PC-9 (cell line): ENCODE measurements at regions not wholly inside any gene's neighbourhood (a gene's known extent, or its start where the extent isn't known, plus 50 kb on each side); places are given as distances from the start of the nearest gene placed in this dataset.

Experiments
- BruUV-seq: library from RNA; stranded (reverse); fragments of 400-500 nt; replicated peaks from 2 replicates; lab custom pipeline; 2021; lab: Mats Ljungman, UMichigan
- CTCF ChIA-PET: fragments of 300-600 bp; sonication (Branson Sonifier 250); formaldehyde crosslinking; loops from one replicate; lab custom pipeline; 2022; ENCODE audit warnings: antibody characterized with exemption; lab: Charles Lee
- POLR2A ChIA-PET: fragments of 300-600 bp; sonication (Branson Sonifier 250); formaldehyde crosslinking; loops from one replicate; lab custom pipeline; 2022; ENCODE audit warnings: antibody characterized with exemption; ENCODE audit not compliant: unreplicated experiment; lab: Charles Lee
- DNase-seq, 2 experiments: peaks; one replicate each; pipeline versions ENCODE4 v3.0.0 to v3.0.0-alpha.2; 2015 to 2022; ENCODE audit warnings: mixed read lengths in 1 of 2
- H2AFZ ChIP-seq: fragments of 200-600 bp; sonication (generic); 2 replicates; pipeline ENCODE4 v1.8.1; 2017; ENCODE audit warnings: antibody characterized with exemption
- H3F3A ChIP-seq: fragments of 200-600 bp; sonication (generic); 2 replicates; pipeline ENCODE4 v1.8.1; 2017; ENCODE audit warnings: antibody characterized with exemption, mild to moderate bottlenecking, low read depth; ENCODE audit not compliant: insufficient read depth
- H3K27ac ChIP-seq: fragments of 200-600 bp; sonication (generic); 2 replicates; pipeline ENCODE4 v1.6.1; 2016; ENCODE audit warnings: mixed run types
- H3K27me3 ChIP-seq: fragments of 200-600 bp; sonication (generic); 2 replicates; pipeline ENCODE4 v1.6.1; 2016; ENCODE audit warnings: low read depth, mixed run types; ENCODE audit not compliant: insufficient read depth
- H3K36me3 ChIP-seq: fragments of 200-600 bp; sonication (generic); 2 replicates; pipeline ENCODE4 v1.6.1; 2016; ENCODE audit warnings: low read depth, mixed run types
- H3K4me1 ChIP-seq: fragments of 200-600 bp; sonication (generic); replicated peaks from 2 replicates; pipeline ENCODE4 v1.6.1; 2016; ENCODE audit warnings: mixed run types; ENCODE audit not compliant: insufficient read depth
- H3K4me2 ChIP-seq: fragments of 200-600 bp; sonication (generic); 2 replicates; pipeline ENCODE4 v1.6.1; 2017; ENCODE audit warnings: mixed run types
- H3K4me3 ChIP-seq: fragments of 200-600 bp; sonication (generic); 2 replicates; pipeline ENCODE4 v1.6.1; 2016; ENCODE audit warnings: mixed run types
- H3K79me2 ChIP-seq: fragments of 200-600 bp; sonication (generic); 2 replicates; pipeline ENCODE4 v1.6.1; 2017; ENCODE audit warnings: low read depth, mixed run types
- H3K9me2 ChIP-seq: fragments of 200-600 bp; sonication (generic); 2 replicates; pipeline ENCODE4 v1.8.1; 2017; ENCODE audit warnings: mild to moderate bottlenecking; ENCODE audit not compliant: insufficient read depth
- H3K9me3 ChIP-seq: fragments of 200-600 bp; sonication (generic); 2 replicates; pipeline ENCODE4 v1.8.1; 2016; ENCODE audit warnings: low read depth; ENCODE audit not compliant: insufficient read depth
- H4K20me1 ChIP-seq: fragments of 200-600 bp; sonication (generic); 2 replicates; pipeline ENCODE4 v1.8.1; 2017; ENCODE audit not compliant: insufficient read depth
- EZH2 ChIP-seq: fragments of 200-600 bp; sonication (generic); IDR thresholded peaks from 2 replicates; pipeline ENCODE4 v1.8.0; 2017; ENCODE audit warnings: antibody characterized with exemption, low read depth
- intact Hi-C: fragments of 100-400 bp; cut with micrococcal nuclease; formaldehyde crosslinking; loops from one replicate; pipeline ENCODE4 v1.10.0; 2022; ENCODE audit not compliant: unreplicated experiment
- TF ChIP-seq, protein P1 (sequence below): fragments of 200-600 bp; sonication (generic); conservative IDR thresholded peaks from 2 replicates; pipeline ENCODE4 v1.6.1; 2017; ENCODE audit warnings: mixed run types, antibody characterized with exemption, mild to moderate bottlenecking, moderate library complexity

DNA sequence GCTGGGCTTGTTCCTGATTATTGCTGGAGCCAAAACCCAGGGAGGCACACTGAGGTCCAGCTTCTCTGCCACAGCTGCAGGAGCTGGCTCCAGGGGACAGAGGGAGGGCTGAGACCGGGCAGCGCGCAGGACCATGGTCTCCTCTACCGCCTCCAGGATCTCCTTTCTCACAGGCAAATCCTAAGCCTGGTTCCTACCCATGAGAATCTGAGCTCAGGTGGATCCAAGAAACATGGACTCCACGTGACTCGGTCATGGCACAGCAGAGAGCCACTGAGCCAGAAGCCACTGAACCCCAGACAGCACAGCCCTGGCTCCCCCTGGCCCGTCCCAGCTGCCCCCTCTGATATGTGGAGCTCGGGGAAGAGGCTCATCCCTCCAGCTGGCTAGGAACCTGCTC is 653.4 kb upstream of the ID2 start:
- Histone ChIP-seq H4K20me1 (no peaks in the 10 kb centered on the region), H3K27ac (no peak overlapping the region), H3K9me3 (no peaks in the 10 kb centered on the region), H3K4me3 (no peak overlapping the region), H3K36me3 (no peaks in the 10 kb centered on the region), H3K27me3 (peaks cover 53% of the 10 kb centered on the region), H3K79me2 (no peaks in the 10 kb centered on the region), H3K4me2 (no peak overlapping the region), H2AFZ (no peak overlapping the region), H3F3A (no peaks in the 10 kb centered on the region), H3K9me2 (no peaks in the 10 kb centered on the region), H3K4me1 (no peaks in the 10 kb centered on the region)
- intact Hi-C loops: no loop called here
- TF ChIP-seq, protein P1, sequence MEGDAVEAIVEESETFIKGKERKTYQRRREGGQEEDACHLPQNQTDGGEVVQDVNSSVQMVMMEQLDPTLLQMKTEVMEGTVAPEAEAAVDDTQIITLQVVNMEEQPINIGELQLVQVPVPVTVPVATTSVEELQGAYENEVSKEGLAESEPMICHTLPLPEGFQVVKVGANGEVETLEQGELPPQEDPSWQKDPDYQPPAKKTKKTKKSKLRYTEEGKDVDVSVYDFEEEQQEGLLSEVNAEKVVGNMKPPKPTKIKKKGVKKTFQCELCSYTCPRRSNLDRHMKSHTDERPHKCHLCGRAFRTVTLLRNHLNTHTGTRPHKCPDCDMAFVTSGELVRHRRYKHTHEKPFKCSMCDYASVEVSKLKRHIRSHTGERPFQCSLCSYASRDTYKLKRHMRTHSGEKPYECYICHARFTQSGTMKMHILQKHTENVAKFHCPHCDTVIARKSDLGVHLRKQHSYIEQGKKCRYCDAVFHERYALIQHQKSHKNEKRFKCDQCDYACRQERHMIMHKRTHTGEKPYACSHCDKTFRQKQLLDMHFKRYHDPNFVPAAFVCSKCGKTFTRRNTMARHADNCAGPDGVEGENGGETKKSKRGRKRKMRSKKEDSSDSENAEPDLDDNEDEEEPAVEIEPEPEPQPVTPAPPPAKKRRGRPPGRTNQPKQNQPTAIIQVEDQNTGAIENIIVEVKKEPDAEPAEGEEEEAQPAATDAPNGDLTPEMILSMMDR: no peak
- no peak for TF ChIP-seq EZH2
- ChIA-PET CTCF (no interaction called here), POLR2A (no interaction called here)
- no peak for DNase-seq
- BruUV-seq: no TSS peak

DNA sequence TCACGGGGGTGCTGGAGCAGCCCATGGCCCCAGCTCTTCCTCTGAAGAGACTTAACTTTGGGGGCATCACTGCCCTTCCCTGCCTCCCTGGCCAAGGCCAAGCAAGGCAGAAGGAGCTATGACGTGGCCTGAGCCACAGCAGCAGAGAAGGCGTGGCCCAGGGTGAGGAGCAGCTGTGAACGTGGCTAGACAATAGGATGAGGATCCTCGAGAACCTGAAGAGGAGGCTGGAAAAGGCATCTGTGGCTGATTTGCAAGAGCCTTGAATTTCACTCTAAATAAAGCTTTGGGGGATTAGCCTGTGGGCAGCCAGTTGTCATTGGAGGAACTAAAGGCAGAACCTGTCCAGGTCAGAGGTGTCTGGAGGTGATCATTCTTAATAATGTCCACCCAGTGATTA is 652.9 kb upstream of the ID2 start:
- Histone ChIP-seq H3F3A (no peaks in the 10 kb centered on the region), H3K9me3 (no peaks in the 10 kb centered on the region), H3K79me2 (no peaks in the 10 kb centered on the region), H3K36me3 (no peaks in the 10 kb centered on the region), H3K27ac (no peak overlapping the region), H4K20me1 (no peaks in the 10 kb centered on the region), H3K4me2 (no peak overlapping the region), H2AFZ (no peak overlapping the region), H3K4me3 (no peak overlapping the region), H3K9me2 (no peaks in the 10 kb centered on the region), H3K27me3 (peaks cover 53% of the 10 kb centered on the region), H3K4me1 (no peaks in the 10 kb centered on the region)
- ChIA-PET CTCF (no interaction called here), POLR2A (no interaction called here)
- no TSS peak for BruUV-seq
- no peak for DNase-seq
- intact Hi-C loops: no loop called here
- TF ChIP-seq, protein P1: no peak
- TF ChIP-seq EZH2: no peak

DNA sequence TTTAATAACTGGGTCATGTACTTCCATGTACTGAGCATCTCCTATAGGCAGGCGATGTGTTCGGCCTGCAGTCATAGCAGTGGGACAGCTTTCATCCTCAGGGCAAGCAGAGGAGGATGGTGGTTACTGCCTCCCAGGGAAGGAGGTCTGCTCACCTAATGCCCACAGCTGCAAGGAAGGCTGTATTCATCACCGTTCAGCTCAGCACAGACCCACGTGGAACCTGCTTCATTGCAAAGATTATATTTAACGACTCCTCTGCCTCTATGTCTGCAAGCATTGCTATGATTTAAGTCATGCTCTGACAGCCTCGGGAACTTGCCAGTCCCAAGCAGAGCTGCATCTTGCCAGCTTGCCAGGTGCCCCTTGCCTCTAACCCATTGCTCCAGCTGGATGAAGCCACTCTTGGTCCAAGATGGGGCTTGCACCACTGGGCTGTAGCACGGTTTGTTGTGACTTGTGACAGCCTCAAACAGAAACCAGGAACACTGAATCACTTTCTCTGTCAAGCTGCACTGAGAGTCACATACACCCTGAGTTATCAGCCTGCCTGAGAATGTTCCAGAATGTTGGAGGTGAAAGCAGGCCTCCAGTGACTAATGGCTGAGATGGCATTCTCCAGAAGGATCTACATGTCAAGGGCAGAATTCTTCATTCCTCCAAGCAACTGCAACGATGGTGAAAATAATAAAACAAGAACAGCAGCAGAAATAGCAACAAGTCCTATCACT is 651.1 kb upstream of the ID2 start:
- Histone ChIP-seq H3K27me3 (peaks cover 53% of the 10 kb centered on the region), H3K4me2 (no peak overlapping the region), H3K4me1 (no peaks in the 10 kb centered on the region), H4K20me1 (no peaks in the 10 kb centered on the region), H3K4me3 (no peak overlapping the region), H3K27ac (no peak overlapping the region), H3K79me2 (no peaks in the 10 kb centered on the region), H3K9me2 (no peaks in the 10 kb centered on the region), H3K36me3 (no peaks in the 10 kb centered on the region), H3F3A (no peaks in the 10 kb centered on the region), H3K9me3 (no peaks in the 10 kb centered on the region), H2AFZ (no peak overlapping the region)
- no TSS peak for BruUV-seq
- TF ChIP-seq EZH2: no peak
- TF ChIP-seq, protein P1: no peak
- intact Hi-C loops: no loop called here
- no peak for DNase-seq
- ChIA-PET CTCF (no interaction called here), POLR2A (interaction anchor here (0.5 kb wide), 1 partner anchor 18 kb away, joined by 10 read pairs; no protein-coding TSS in a partner anchor)
